RWPE1 (cell line): ENCODE measurements at regions not wholly inside any gene's neighbourhood (a gene's known extent, or its start where the extent isn't known, plus 50 kb on each side); places are given as distances from the start of the nearest gene placed in this dataset.

Experiments used
- CTCF ChIA-PET: fragments of 350-600 bp; sonication (Branson Sonifier 250); formaldehyde crosslinking; extraction: SDS; loops from one replicate; lab custom pipeline; 2021; lab: Yijun Ruan, JAX
- POLR2A ChIA-PET: fragments of 400-600 bp; formaldehyde crosslinking; extraction: SDS; loops from one replicate; lab custom pipeline; 2020; ENCODE audit warnings: antibody characterized with exemption; ENCODE audit not compliant: low non-redundant PET; lab: Yijun Ruan, JAX
- DNase-seq: peaks from one replicate; pipeline ENCODE4 v3.0.0; 2012; ENCODE audit warnings: low spot score
- H3K27ac ChIP-seq: fragments of 450-650 bp; 2 replicates; pipeline ENCODE4 v1.5.1; 2017
- TF ChIP-seq, protein P1 (sequence below): fragments of 450-650 bp; conservative IDR thresholded peaks from 2 replicates; pipeline ENCODE4 v1.5.1; 2017; ENCODE audit warnings: low read depth, mild to moderate bottlenecking

DNA sequence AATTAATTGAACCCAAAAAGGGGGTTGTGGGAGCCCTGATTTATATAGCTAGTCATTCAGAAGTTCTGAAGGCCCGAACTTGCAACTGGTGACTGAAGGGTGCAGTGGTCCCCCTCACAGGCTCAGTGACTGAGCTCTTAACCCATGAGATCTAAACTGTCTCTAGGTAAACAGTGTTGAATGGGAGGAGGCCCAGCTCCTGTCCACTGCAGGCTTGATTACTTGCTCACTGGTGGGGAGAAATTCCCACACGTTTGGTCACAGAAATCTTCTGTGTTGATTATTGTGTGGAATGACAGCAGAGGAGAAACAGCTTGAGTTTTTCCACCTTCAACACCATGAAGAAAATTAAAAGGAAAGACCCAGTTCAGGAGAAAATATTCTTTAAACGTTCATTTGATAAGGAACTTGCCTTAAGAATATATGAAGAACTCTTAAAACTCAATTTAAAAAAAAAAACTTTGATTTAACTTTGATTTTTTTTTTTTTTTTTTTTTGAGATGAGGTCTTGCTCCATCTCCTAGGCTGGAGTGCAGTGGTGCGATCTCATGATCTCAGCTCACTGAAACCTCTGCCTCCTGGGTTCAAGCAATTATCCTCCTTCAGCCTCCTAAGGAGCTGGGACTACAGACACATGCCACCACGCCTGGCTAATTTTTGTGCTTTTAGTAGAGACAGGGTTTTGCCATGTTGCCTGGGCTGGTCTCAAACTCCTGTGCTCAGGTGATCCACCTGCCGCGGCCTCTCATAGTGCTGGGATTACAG is 249.3 kb downstream of the UQCRFS1 start:
- H3K27ac ChIP-seq: no peak overlapping the region
- POLR2A ChIA-PET: no interaction called here
- no peak for DNase-seq
- CTCF ChIA-PET: no interaction called here
- TF ChIP-seq, protein P1, sequence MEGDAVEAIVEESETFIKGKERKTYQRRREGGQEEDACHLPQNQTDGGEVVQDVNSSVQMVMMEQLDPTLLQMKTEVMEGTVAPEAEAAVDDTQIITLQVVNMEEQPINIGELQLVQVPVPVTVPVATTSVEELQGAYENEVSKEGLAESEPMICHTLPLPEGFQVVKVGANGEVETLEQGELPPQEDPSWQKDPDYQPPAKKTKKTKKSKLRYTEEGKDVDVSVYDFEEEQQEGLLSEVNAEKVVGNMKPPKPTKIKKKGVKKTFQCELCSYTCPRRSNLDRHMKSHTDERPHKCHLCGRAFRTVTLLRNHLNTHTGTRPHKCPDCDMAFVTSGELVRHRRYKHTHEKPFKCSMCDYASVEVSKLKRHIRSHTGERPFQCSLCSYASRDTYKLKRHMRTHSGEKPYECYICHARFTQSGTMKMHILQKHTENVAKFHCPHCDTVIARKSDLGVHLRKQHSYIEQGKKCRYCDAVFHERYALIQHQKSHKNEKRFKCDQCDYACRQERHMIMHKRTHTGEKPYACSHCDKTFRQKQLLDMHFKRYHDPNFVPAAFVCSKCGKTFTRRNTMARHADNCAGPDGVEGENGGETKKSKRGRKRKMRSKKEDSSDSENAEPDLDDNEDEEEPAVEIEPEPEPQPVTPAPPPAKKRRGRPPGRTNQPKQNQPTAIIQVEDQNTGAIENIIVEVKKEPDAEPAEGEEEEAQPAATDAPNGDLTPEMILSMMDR: no peak

DNA sequence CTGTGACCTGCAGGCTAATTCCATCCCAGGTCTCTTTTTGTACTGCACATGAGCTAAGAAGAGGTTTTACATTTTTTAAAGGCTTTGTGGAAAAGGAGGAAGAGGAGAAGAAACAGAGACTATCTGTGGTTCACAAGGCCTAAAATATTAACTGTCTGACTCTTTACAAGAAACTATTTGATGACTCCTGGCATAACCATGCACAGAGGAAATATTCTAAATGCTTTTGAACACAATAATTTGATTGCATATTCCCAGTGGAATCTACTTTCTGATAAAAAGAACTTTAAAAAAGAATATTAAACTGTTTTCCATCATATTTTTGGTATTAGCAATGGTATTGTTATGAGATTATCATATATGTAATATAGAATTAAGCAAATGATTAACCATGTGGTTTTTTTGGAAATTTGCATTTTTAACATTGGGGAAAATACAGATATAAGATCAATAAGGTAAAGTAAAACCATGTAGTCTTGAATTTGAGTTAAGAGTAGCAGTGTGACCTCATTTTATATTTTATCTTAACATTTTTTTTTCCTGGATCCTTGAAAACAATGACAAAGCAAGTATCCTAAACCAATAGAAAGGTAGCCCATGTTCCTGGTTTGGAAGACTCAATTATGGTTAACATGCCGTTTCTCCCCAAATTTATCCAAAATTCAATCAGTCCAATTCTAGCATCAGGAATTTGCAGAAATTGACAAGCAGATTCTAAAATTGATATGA is 251.0 kb downstream of the UQCRFS1 start:
- POLR2A ChIA-PET: no interaction called here
- CTCF ChIA-PET: no interaction called here
- no peak for DNase-seq
- H3K27ac ChIP-seq: no peak overlapping the region
- TF ChIP-seq, protein P1: no peak

DNA sequence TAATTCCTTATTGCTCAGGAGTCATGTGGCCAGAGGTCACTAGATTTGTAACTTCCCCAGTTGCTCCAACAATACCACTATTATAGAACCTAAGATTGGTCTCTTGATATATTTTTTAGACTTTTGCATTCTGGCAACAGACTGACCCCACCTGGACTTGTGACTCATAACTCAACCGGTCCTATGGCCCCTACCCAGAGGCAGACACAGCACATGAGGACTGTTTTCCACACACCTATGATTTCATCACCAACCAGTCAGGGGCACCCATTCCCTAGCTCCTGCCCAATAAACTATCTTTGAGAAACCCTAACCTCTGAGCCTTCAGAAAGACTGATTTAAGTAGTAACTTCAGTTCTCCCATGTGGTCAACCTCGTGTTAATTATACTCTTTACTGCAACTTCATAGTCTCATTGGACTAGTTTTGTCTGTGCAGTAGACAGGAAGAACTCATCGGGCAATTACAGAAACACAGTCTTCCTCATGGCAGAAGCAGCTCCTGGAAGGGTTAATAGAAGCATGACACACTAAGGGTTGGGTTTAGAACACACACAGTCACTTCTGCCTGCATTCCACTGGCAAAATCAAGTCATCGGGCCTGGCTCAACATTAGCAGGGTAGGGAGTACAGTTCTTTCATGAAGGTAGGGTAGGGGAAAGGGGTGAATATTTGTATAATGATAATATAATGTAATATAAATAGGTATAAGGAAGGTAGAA is 251.8 kb downstream of the UQCRFS1 start:
- no peak for DNase-seq
- ChIA-PET POLR2A (no interaction called here), CTCF (no interaction called here)
- H3K27ac ChIP-seq: no peak overlapping the region
- TF ChIP-seq, protein P1: no peak

DNA sequence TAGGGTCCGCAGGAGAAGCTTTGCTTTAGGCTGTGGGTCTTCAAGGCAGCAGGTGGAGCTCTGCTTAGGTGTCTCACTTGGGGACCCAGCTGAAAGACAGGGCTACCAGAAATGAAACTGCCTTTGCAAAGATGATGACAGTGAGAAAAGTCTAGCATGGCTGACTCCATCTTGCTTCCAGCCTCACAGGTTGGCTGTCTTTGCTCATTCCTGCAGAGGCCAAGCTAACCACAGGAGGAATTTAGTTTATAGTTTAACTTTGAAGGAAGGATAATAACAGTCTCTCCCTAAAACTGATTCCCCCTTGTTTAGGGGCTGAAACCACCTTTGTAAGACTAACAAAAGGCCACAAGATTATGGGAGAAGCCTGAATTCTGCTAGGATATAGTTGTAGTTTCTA is 252.4 kb downstream of the UQCRFS1 start:
- TF ChIP-seq, protein P1: no peak
- ChIA-PET CTCF (no interaction called here), POLR2A (interaction anchor here (0.6 kb wide), 1 partner anchor 43 kb away, joined by 3 read pairs; no protein-coding TSS in a partner anchor)
- no peak for DNase-seq
- H3K27ac ChIP-seq: no peak overlapping the region

DNA sequence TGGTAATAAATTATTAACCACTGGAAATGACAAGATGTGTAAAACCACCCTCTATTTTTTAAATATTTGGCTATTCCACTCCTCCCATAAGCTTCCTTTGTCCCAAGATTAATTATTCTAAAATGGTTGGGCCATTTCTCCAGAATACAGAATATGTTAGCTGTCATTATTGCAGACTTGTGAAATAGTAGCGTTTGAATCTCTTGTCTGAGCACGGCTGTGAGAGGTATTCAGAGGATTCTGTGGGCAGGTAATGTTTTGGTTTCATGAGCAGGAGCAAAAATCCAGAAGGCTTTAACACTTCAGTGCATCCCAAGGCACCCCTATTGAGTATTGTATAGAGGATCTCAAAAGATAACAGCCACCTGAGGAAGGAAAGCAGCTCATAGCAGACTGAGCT is 256.0 kb downstream of the UQCRFS1 start:
- no peak for DNase-seq
- TF ChIP-seq, protein P1: no peak
- ChIA-PET POLR2A (no interaction called here), CTCF (no interaction called here)
- H3K27ac ChIP-seq: no peak overlapping the region

DNA sequence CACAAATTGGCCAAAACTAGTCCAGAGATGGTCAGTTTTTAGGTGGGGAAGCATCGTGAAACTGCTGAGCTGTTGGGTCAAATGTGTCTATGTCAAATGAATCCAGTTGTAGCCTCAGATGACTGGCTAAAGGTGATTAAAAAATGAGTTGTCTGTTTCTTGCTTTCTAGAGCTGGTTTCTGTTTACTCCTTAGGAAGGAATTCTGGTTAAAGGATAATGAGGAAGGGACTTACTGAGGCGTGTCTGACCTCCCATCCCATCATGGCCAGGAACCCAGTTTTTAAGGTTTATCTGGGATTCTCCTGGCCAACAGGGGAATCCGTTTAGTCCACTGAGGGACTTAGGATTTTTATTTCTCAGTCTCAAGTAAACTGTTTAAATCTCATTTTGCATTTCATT is 256.5 kb downstream of the UQCRFS1 start:
- TF ChIP-seq, protein P1: no peak
- CTCF ChIA-PET: no interaction called here
- POLR2A ChIA-PET: no interaction called here
- H3K27ac ChIP-seq: no peak overlapping the region
- no peak for DNase-seq
